Loucy (cell line): ENCODE measurements at regions not wholly inside any gene's neighbourhood (a gene's known extent, or its start where the extent isn't known, plus 50 kb on each side); places are given as distances from the start of the nearest gene placed in this dataset.

Source experiments
- EZH2phosphoT487 ChIP-seq: fragments of 200-600 bp; IDR thresholded peaks from 2 replicates; pipeline ENCODE4 v1.6.1; 2018; ENCODE audit warnings: antibody characterized with exemption, mild to moderate bottlenecking, moderate library complexity, borderline replicate concordance
- TF ChIP-seq, protein P1 (sequence below): fragments of 200-600 bp; sonication (generic); conservative IDR thresholded peaks from 2 replicates; pipeline ENCODE4 v1.5.1; 2014; ENCODE audit warnings: mild to moderate bottlenecking, antibody characterized with exemption, low read length

DNA sequence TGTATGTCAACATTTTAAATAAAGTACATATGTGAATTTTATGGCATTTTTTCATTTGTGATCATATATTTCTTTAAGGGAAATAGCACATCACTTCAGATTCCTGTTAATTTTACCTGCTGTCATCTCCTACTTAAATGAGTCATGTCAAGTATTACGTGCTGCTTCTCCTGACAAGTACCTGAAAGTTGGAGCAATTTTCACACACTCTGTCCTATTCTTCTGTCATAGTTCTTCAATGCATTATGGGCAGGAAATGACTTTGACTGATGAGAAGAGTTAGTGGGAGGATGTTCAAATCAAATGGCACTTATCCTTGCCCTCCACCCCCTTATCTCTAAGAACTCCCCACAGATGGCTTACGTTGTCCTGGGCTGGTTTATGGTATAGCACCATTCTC is 64.2 kb upstream of the SYTL5 start:
- TF ChIP-seq, protein P1, sequence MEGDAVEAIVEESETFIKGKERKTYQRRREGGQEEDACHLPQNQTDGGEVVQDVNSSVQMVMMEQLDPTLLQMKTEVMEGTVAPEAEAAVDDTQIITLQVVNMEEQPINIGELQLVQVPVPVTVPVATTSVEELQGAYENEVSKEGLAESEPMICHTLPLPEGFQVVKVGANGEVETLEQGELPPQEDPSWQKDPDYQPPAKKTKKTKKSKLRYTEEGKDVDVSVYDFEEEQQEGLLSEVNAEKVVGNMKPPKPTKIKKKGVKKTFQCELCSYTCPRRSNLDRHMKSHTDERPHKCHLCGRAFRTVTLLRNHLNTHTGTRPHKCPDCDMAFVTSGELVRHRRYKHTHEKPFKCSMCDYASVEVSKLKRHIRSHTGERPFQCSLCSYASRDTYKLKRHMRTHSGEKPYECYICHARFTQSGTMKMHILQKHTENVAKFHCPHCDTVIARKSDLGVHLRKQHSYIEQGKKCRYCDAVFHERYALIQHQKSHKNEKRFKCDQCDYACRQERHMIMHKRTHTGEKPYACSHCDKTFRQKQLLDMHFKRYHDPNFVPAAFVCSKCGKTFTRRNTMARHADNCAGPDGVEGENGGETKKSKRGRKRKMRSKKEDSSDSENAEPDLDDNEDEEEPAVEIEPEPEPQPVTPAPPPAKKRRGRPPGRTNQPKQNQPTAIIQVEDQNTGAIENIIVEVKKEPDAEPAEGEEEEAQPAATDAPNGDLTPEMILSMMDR: no peak
- TF ChIP-seq EZH2phosphoT487: no peak
